Muscle of leg (tissue), 3 donors: ENCODE measurements at regions not wholly inside any gene's neighbourhood (a gene's known extent, or its start where the extent isn't known, plus 50 kb on each side); places are given as distances from the start of the nearest gene placed in this dataset.
"Not testable (repeated sequence)": the region's sequence is repeated elsewhere in the genome, so short reads cannot be mapped to it uniquely, and the experiment has no call there.

Source experiments
- DNase-seq: peaks from one replicate; pipeline ENCODE4 v3.0.0; 2013
- H3K27ac ChIP-seq: one replicate; pipeline ENCODE4 v1.5.1; 2013; ENCODE audit warnings: mild to moderate bottlenecking, low read length, control low read depth
- H3K27me3 ChIP-seq: one replicate; pipeline ENCODE4 v1.6.1; 2013; ENCODE audit warnings: low read length; ENCODE audit not compliant: control insufficient read depth, insufficient read depth
- H3K36me3 ChIP-seq: one replicate; pipeline ENCODE4 v1.6.1; 2013; ENCODE audit warnings: low read length; ENCODE audit not compliant: control insufficient read depth, insufficient read depth
- H3K4me1 ChIP-seq: one replicate; pipeline ENCODE4 v1.6.1; 2013; ENCODE audit warnings: low read length; ENCODE audit not compliant: control insufficient read depth, insufficient read depth
- H3K4me3 ChIP-seq: one replicate; pipeline ENCODE4 v1.5.1; 2013; ENCODE audit warnings: low read length, control low read depth
- H3K9me3 ChIP-seq: replicated peaks from 2 replicates; pipeline ENCODE4 v1.6.1; 2013; ENCODE audit warnings: low read depth, low read length; ENCODE audit not compliant: control insufficient read depth
- whole genome bisulfite sequencing: methylation state at CpG from one replicate; pipeline ENCODE4 v1.1.5; 2013; ENCODE audit warnings: missing lambda C conversion rate; ENCODE audit not compliant: insufficient coverage; 5-methylcytosine and 5-hydroxymethylcytosine counted together

- H3K9me3 ChIP-seq, result peaks cover 2% of the 10 kb centered on the region
Measured at GRCh38 chr13:99758460-99759162, 213.0 kb downstream of the ZIC5 start.

DNA sequence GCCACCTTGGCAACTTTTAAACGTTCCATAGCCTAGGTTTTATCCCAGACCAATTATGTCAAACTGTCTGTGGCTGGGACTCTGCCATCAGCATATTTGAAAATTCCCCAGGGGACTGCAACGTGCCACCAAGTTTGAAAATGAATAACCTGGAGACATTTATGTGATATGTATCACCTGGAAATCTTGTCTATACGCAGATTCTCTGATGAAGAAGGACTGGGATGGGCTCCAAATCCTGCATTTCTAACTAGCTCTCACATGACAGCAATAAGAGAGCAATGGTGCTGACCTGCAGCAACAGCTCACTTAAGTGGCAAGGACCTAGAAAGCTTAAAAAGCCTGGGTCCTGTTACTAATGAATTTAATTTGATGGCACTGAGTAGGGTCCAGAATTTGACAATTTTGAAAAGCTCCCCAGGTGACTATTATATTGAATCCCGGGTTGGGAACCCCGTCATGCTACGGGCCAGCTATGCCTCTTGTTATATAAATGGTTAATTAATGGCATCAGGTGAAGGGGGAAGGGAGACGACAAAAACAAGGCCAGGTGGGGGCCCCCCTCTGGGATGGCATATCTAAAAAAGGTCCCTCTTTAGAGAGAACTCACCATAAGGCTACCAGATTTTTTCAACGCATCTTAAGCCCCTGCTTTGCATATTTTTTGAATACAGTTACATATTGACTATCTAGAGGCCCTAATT lies 213.7 kb downstream of the ZIC5 start:
- DNase-seq, result no peak
- no peaks in the 10 kb centered on the region for H3K27me3 ChIP-seq
- H3K4me3 ChIP-seq, result no peak overlapping the region
- peaks cover 2% of the 10 kb centered on the region for H3K9me3 ChIP-seq
- H3K27ac ChIP-seq, result no peak overlapping the region
- WGBS, result 80% methylated on average over 1 of the region's 8 CpGs
- H3K4me1 ChIP-seq, result no peaks in the 10 kb centered on the region
- H3K36me3 ChIP-seq, result no peaks in the 10 kb centered on the region

More at GRCh38 chr13:99758460-99759162, 213.0 kb downstream of the ZIC5 start:
- 46% methylated on average over 5 of the region's 6 CpGs for WGBS
- no peaks in the 10 kb centered on the region for H3K36me3 ChIP-seq
- H3K4me3 ChIP-seq, result no peak overlapping the region
- H3K27ac ChIP-seq, result no peak overlapping the region
- no peaks in the 10 kb centered on the region for H3K4me1 ChIP-seq
- no peak for DNase-seq
- H3K27me3 ChIP-seq, result no peaks in the 10 kb centered on the region

DNA sequence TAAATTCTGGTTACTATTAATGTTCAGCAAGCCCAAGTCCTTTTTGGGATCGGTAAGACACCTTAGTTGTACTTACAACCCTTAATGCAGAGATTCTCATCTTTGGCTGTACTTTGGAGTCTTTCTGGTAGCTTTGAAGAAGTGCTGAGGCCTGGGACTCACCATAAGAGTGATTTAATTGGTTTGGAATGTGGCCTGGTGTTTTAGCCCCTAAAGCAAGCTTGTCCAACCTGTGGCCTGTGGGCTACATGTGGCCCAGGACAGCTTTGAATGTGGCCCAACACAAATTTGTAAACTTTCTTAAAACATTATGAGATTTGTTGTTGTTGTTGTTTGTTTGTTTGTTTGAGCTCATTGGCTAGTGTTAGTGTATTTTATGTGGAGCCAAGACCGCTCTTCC lies 215.3 kb downstream of the ZIC5 start:
- whole genome bisulfite sequencing, result no CpG with 5 or more reads among the region's 2 CpGs
- Histone ChIP-seq H3K36me3 (no peaks in the 10 kb centered on the region), H3K9me3 (no peaks in the 10 kb centered on the region), H3K4me3 (no peak overlapping the region), H3K27me3 (no peaks in the 10 kb centered on the region), H3K27ac (no peak overlapping the region), H3K4me1 (no peaks in the 10 kb centered on the region)
- no peak for DNase-seq

DNA sequence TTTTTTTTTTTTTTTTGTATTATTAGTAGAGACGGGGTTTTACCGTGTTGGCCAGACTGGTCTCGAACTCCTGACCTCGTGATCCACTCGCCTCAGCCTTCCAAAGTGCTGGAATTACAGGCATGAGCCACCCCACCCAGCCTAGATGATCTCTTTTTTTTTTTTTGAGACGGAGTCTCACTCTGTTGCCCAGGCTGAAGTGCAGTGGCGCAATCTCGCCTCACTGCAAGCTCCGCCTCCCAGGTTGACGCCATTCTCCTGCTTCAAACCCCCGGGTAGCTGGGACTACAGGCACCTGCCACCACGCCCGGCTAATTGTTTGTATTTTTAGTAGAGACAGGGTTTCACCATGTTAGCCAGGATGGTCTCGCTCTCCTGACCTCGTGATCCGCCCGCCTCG lies 216.8 kb downstream of the ZIC5 start:
- 96% methylated on average over 8 of the region's 18 CpGs for WGBS
- not testable (repeated sequence) for H3K9me3 ChIP-seq, DNase-seq, H3K4me1 ChIP-seq, H3K4me3 ChIP-seq, H3K27ac ChIP-seq, H3K36me3 ChIP-seq, H3K27me3 ChIP-seq

DNA sequence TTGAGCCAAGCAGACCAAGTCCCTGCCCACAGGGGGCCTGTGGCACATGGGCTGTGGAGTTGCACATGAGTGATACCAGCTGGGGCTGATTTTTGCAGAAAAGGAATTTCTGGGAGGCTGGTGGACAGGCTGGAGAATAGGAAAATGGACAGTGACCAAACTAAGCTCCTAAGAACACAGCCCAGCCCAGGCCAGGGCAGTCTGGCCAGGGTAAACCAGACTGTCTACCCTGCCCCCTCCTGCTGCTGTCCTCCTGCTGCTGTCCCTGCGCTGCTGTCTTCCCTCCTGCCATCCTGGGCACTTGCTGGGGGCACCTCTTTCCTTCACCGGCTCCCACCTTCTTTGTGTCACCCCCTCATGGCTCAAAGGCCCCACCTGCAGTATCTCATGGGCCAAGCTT lies 219.2 kb downstream of the ZIC5 start:
- no peak for DNase-seq
- Histone ChIP-seq H3K27ac (no peak overlapping the region), H3K36me3 (no peaks in the 10 kb centered on the region), H3K9me3 (peaks cover 2% of the 10 kb centered on the region), H3K4me1 (no peaks in the 10 kb centered on the region), H3K27me3 (peaks cover 2% of the 10 kb centered on the region), H3K4me3 (no peak overlapping the region)
- WGBS, result 86% methylated on average over 2 of the region's 2 CpGs

GRCh38 chr13:99751517-99752199 lies 219.9 kb downstream of the ZIC5 start:
- WGBS, result 83% methylated on average over 2 of the region's 10 CpGs
- Histone ChIP-seq H3K9me3 (peaks cover 2% of the 10 kb centered on the region), H3K4me1 (no peaks in the 10 kb centered on the region), H3K36me3 (no peaks in the 10 kb centered on the region), H3K27ac (no peak overlapping the region), H3K27me3 (peaks cover 7% of the 10 kb centered on the region), H3K4me3 (no peak overlapping the region)
- DNase-seq, result no peak

DNA sequence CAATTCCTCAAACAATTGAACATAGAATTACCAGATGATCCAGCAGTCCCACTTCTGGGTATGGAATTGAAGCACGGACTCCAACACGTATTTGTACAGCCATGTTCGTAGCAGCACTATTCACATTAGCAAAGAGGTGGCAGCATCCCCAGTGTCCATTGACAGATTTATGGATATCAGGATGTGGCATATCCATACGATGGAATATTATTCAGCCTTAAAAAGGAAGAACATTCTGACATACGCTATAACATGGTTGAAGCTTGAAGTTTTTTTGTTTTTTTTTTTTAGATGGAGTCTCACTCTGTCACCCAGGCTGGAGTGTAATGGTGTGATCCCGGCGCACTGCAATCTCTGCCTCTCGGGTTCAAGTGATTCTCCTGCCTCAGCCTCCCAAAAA lies 220.6 kb downstream of the ZIC5 start:
- Histone ChIP-seq H3K27me3 (peaks cover 7% of the 10 kb centered on the region), H3K27ac (no peak overlapping the region), H3K9me3 (peaks cover 2% of the 10 kb centered on the region), H3K4me1 (no peaks in the 10 kb centered on the region), H3K4me3 (no peak overlapping the region), H3K36me3 (no peaks in the 10 kb centered on the region)
- 97% methylated on average over 5 of the region's 8 CpGs for WGBS
- no peak for DNase-seq

DNA sequence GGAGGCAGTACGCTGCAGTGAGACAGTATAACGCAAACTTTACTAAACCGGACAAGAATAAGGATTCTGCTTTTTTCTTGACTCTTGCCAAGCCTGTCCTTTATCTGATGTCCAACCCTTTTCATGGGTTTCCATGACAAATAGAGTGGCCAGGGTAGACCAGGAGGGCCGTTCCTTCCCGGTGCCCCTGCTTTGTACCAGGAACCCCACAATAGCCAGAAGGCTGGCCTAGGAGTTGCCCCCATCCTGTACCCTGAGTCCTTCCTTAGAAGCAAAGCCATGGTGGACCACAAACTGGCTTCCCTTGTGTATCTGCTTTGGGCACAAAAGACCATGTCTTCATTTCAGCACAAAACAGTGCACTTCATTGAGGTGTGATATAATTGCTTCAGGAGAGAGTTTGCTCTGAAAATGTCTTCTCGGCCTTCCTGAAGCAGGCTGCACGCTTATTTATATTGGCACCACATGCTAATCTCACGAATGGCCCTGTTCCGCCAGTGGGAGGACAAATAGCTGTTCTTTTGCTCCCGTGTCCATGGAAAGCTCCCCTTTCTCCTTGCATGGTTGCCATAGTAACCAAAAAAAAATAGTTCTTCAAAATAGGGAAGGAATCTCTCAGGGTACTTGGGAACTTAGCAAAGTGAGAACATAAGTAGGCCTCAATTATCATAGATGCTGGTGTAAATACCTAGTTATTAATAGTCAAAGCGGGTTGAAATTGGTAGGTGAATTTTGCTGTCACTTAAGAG lies 222.1 kb downstream of the ZIC5 start:
- Histone ChIP-seq H3K27me3 (peaks cover 7% of the 10 kb centered on the region), H3K27ac (no peak overlapping the region), H3K4me1 (no peaks in the 10 kb centered on the region), H3K9me3 (peaks cover 2% of the 10 kb centered on the region), H3K4me3 (no peak overlapping the region), H3K36me3 (no peaks in the 10 kb centered on the region)
- DNase-seq, result no peak
- 74% methylated on average over 8 of the region's 11 CpGs for WGBS

DNA sequence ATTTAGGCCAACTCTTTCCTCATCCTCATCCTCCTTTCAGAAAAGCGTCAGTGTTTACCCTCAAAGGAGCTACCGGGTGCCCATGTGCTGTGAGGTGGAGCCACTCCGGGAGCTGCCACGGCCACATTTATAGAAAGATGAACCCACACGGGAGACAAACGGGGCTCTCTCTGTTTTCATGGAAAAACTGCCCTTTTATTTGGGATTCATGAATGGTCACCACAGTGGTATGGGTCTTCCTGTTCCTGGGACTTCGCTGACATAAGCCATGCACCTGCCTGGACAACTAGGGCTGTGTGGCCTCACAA lies 224.2 kb downstream of the ZIC5 start:
- 27% methylated on average over 3 of the region's 7 CpGs for WGBS
- Histone ChIP-seq H3K4me3 (no peak overlapping the region), H3K27ac (no peak overlapping the region), H3K36me3 (no peaks in the 10 kb centered on the region), H3K27me3 (peaks cover 7% of the 10 kb centered on the region), H3K9me3 (peaks cover 2% of the 10 kb centered on the region), H3K4me1 (no peaks in the 10 kb centered on the region)
- DNase-seq, result no peak
